ENCODE measurements at regions not wholly inside any gene's neighbourhood (a gene's known extent, or its start where the extent isn't known, plus 50 kb on each side); places are given as distances from the start of the nearest gene placed in this dataset.
"Not testable (repeated sequence)": the region's sequence is repeated elsewhere in the genome, so short reads cannot be mapped to it uniquely, and the experiment has no call there.

GRCh38 chr4:127449449-127449848 lies 183.3 kb upstream of the INTU start:
- ATAC-seq, result no peak
- H3K27ac ChIP-seq, result no peak overlapping the region
- TF ChIP-seq, protein P1, sequence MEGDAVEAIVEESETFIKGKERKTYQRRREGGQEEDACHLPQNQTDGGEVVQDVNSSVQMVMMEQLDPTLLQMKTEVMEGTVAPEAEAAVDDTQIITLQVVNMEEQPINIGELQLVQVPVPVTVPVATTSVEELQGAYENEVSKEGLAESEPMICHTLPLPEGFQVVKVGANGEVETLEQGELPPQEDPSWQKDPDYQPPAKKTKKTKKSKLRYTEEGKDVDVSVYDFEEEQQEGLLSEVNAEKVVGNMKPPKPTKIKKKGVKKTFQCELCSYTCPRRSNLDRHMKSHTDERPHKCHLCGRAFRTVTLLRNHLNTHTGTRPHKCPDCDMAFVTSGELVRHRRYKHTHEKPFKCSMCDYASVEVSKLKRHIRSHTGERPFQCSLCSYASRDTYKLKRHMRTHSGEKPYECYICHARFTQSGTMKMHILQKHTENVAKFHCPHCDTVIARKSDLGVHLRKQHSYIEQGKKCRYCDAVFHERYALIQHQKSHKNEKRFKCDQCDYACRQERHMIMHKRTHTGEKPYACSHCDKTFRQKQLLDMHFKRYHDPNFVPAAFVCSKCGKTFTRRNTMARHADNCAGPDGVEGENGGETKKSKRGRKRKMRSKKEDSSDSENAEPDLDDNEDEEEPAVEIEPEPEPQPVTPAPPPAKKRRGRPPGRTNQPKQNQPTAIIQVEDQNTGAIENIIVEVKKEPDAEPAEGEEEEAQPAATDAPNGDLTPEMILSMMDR (IDR thresholded peaks at IDR 0.05), result no peak

DNA sequence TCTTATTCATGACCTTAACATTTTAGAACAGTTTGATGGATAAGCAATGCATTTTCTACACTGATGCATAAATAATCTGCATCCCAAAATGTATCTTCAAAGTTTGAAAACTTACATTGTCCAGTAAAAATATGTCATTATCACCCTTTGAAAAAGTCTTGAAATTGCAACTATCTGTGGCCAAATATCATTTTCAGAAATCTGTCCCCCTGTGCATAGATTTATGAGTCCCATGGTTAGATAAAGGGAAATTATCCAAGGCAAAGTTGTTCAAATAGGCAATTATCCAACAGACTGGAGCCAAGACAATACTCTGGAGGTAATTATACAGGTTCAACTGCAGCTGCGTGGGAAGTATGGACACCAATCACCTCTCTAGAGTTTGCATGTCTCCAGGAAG lies 182.5 kb upstream of the INTU start:
- Histone ChIP-seq H3K36me3 (ENCODE audit: insufficient read depth in 1 of 2, low read depth in 1 of 2) (no peaks in the 10 kb centered on the region), H3K4me3 (no peak overlapping the region), H3K9me3 (no peaks in the 10 kb centered on the region), H3K4me1 (no peaks in the 10 kb centered on the region), H3K27ac (no peak overlapping the region), H3K27me3 (ENCODE audit: insufficient read depth in 3 of 3, low read length in 2 of 3) (no peaks in the 10 kb centered on the region)
- 48 to 58% (median 50%) methylated on average over 1 of the region's 1 CpG for WGBS, 3 donors
- DNase-seq, result no peak
- intact Hi-C loops (cut with DNase I), result no loop called here
- TF ChIP-seq, protein P1 (IDR thresholded peaks at IDR 0.05), result no peak
- ATAC-seq, result no peak

More at GRCh38 chr4:127449449-127449848, 183.3 kb upstream of the INTU start:
- no peak for DNase-seq
- H3K36me3 ChIP-seq (ENCODE audit: insufficient read depth in 1 of 2, low read depth in 1 of 2), result no peaks in the 10 kb centered on the region
- H3K4me3 ChIP-seq, result no peak overlapping the region
- no peaks in the 10 kb centered on the region for H3K9me3 ChIP-seq
- intact Hi-C loops (cut with DNase I), result no loop called here
- no peaks in the 10 kb centered on the region for H3K27me3 ChIP-seq (ENCODE audit: insufficient read depth in 3 of 3, low read length in 2 of 3)
- H3K4me1 ChIP-seq, result no peaks in the 10 kb centered on the region

DNA sequence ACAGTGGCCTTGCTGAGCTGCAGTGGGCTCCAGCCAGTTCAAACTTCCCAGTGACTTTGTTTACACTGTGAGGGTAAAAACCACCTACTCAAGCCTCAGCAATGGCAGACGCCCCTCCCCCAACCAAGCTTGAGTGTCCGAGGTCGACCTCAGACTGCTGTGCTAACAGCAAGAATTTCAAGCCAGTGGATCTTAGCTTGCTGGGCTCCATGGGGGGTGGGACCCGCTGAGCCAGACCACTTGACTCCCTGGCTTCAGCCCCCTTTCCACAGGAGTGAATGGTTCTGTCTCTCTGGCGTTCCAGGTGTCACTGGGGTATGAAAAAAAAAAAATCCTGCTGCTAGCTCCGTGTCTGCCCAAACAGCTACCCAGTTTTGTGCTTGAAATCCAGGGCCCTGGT lies 168.9 kb upstream of the INTU start:
- TF ChIP-seq, protein P1 (IDR thresholded peaks at IDR 0.05), result no peak
- intact Hi-C loops (cut with DNase I), result no loop called here
- Histone ChIP-seq H3K36me3 (ENCODE audit: insufficient read depth in 1 of 2, low read depth in 1 of 2) (no peaks in the 10 kb centered on the region), H3K27me3 (ENCODE audit: insufficient read depth in 3 of 3, low read length in 2 of 3) (no peaks in the 10 kb centered on the region), H3K27ac (no peak overlapping the region), H3K4me1 (no peaks in the 10 kb centered on the region), H3K4me3 (no peak overlapping the region), H3K9me3 (no peaks in the 10 kb centered on the region)
- DNase-seq (no peak), ATAC-seq (no peak)
- 55 to 59% (median 58%) methylated on average over 6 of the region's 6 CpGs for WGBS, 3 donors

DNA sequence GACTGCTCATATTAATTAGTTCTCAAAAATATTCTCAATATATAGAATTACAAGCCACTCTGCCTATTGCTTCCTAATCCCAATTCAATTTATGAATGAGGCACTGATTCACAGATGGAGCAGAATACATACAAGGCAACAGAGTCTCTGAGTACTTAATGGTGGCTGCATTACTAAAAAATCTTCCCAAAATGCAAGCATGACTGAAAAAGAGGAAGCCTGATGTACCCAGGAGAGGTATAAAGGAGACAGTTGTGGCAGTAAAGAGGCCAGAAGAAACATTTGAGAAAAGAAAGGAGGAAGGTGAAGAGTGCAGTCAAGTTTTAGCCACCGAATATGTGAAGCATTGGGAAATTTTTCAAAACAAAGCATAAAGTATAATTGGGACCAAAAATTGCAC lies 163.2 kb upstream of the INTU start:
- 46 to 69% (median 69%) methylated on average over 1 of the region's 1 CpG for WGBS, 3 donors
- no peaks in the 10 kb centered on the region for H3K4me1 ChIP-seq
- no peak overlapping the region for H3K4me3 ChIP-seq
- intact Hi-C loops (cut with DNase I), result no loop called here
- TF ChIP-seq, protein P1 (IDR thresholded peaks at IDR 0.05), result no peak
- H3K9me3 ChIP-seq, result no peaks in the 10 kb centered on the region
- no peaks in the 10 kb centered on the region for H3K36me3 ChIP-seq (ENCODE audit: insufficient read depth in 1 of 2, low read depth in 1 of 2)
- no peak overlapping the region for H3K27ac ChIP-seq
- H3K27me3 ChIP-seq (ENCODE audit: insufficient read depth in 3 of 3, low read length in 2 of 3), result no peaks in the 10 kb centered on the region
- DNase-seq (no peak), ATAC-seq (no peak)

DNA sequence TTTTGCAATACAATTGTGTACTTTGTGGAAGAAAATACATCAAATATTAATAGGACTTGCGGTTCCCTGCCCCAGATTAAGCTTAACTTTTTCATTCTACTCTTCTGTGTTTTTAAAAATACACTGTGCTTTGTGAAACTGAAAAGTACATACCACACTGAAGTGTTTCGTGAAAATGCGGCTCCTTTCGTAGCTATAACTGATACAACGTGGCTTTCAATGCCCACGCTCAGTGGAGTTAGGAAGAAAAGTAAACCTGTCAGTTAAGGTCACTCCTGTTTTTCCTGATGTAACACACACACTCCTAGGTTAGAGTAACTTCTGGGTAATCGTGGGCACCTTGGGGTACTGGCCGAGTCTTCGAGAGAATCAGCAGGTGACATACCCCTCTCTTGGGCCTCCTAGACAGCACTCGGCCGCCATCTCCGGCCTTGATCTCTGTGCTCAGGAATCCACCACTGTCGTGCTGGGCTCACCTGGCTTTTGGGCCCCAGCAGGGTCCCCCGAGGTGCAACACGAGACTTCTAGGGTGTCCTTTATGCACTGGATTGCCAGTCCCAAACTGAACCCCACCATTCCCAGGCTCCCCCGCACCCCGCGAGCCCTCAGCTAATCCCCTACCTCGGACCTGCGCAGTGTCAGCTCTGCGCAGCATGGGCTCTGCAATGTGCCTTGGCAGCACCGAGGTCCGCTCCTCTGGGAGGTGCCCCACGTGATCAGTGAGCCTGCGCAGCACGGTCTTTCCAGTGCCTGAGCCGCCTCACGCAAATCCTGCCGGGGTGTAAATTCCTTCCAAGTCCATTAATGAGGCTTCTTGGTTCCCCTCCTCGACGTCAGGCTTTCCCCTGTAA lies 162.6 kb upstream of the INTU start:
- no peak for ATAC-seq
- TF ChIP-seq, protein P1 (IDR thresholded peaks at IDR 0.05), result no peak

GRCh38 chr4:127478271-127478670 lies 154.5 kb upstream of the INTU start:
- ATAC-seq; DNase-seq; H3K27ac ChIP-seq; H3K36me3 ChIP-seq (ENCODE audit: insufficient read depth in 1 of 2, low read depth in 1 of 2); intact Hi-C loops (cut with DNase I); H3K4me1 ChIP-seq; H3K27me3 ChIP-seq (ENCODE audit: insufficient read depth in 3 of 3, low read length in 2 of 3); H3K4me3 ChIP-seq; H3K9me3 ChIP-seq: not testable (repeated sequence)
- 89 to 96% (median 96%) methylated on average over 3 of the region's 3 CpGs for WGBS, 3 donors

More for the DNA sequence above, 162.6 kb upstream of the INTU start:
- H3K27me3 ChIP-seq (ENCODE audit: insufficient read depth in 3 of 3, low read length in 2 of 3), result no peaks in the 10 kb centered on the region
- WGBS, 3 donors, result 95 to 96% (median 95%) methylated on average over 30 to 31 of the region's 31 CpGs
- intact Hi-C loops (cut with DNase I), result no loop called here
- H3K9me3 ChIP-seq, result no peaks in the 10 kb centered on the region
- H3K27ac ChIP-seq, result no peak overlapping the region
- no peak overlapping the region for H3K4me3 ChIP-seq
- no peaks in the 10 kb centered on the region for H3K4me1 ChIP-seq
- H3K36me3 ChIP-seq (ENCODE audit: insufficient read depth in 1 of 2, low read depth in 1 of 2), result no peaks in the 10 kb centered on the region
- DNase-seq, result no peak

Data from psoas muscle (tissue), 7 donors.